Stomach (tissue), 8 donors: ENCODE measurements at regions not wholly inside any gene's neighbourhood (a gene's known extent, or its start where the extent isn't known, plus 50 kb on each side); places are given as distances from the start of the nearest gene placed in this dataset.
A peak's percentile ranks its signal among the peaks of the same experiment; 100 is the strongest.

ENCODE experiments used
- DNase-seq, 2 donors: peaks; one replicate each; pipeline versions ENCODE4 v3.0.0 to v3.0.0-alpha.2; 2013 to 2019
- H3K27ac ChIP-seq, 5 donors: fragments of 200-600 bp in 4 of 5; sonication (generic) in 4 of 5; one replicate each; pipeline ENCODE4 v1.5.1; 2013 to 2019; ENCODE audit warnings: mild to moderate bottlenecking in 1 of 5, moderate library complexity in 1 of 5
- H3K27me3 ChIP-seq, 3 donors: fragments of 200-600 bp; sonication (generic); one replicate each; pipeline ENCODE4 v1.5.1; 2017 to 2019; ENCODE audit warnings: mixed run types in 1 of 3
- H3K36me3 ChIP-seq, 4 donors: fragments of 200-600 bp; sonication (generic); 1 replicate in 3 of 4; 2 replicates in 1 of 4; pipeline ENCODE4 v1.5.1; 2016 to 2019
- H3K4me1 ChIP-seq, 4 donors: fragments of 200-600 bp; sonication (generic); one replicate each; pipeline ENCODE4 v1.5.1; 2016 to 2019
- H3K4me3 ChIP-seq, 4 donors: fragments of 200-600 bp; sonication (generic) in 3 of 4; one replicate each; pipeline ENCODE4 v1.5.1; 2016 to 2019; ENCODE audit warnings: mild to moderate bottlenecking in 1 of 4
- H3K9me3 ChIP-seq, 4 donors: fragments of 200-600 bp; sonication (generic); one replicate each; pipeline ENCODE4 v1.5.1; 2016 to 2019
- CTCF ChIP-seq, 7 experiments: fragments of 450-650 bp in 4 of 7; fragments of 200-600 bp in 3 of 7; sonication (generic) in 3 of 7; IDR thresholded peaks; one replicate each; pipeline ENCODE4 v1.5.1; 2016 to 2019; ENCODE audit warnings: antibody characterized with exemption in 7 of 7, control low read depth in 2 of 7, mild to moderate bottlenecking in 1 of 7
- EP300 ChIP-seq: sonication (generic); formaldehyde crosslinking; IDR thresholded peaks from one replicate; pipeline ENCODE4 v1.6.1; 2017; ENCODE audit warnings: antibody characterized with exemption
- POLR2A ChIP-seq, 4 donors: fragments of 450-650 bp; IDR thresholded peaks; one replicate each; pipeline ENCODE4 v1.6.1; 2016; ENCODE audit warnings: antibody characterized with exemption in 4 of 4, control low read depth in 2 of 4, mild to moderate bottlenecking in 1 of 4, moderate library complexity in 1 of 4
- POLR2AphosphoS5 ChIP-seq, 3 donors: sonication (generic); formaldehyde crosslinking; IDR thresholded peaks; one replicate each; pipeline ENCODE4 v1.6.1; 2016; ENCODE audit warnings: antibody characterized with exemption in 3 of 3
- WGBS, 5 donors: extraction: QIAGEN DNeasy Blood & Tissue Kit in 3 of 5; methylation state at CpG; one replicate each; pipeline versions ENCODE4 v1.1.5 to v1.1.7; 2013 to 2018; 5-methylcytosine and 5-hydroxymethylcytosine counted together
- intact Hi-C: fragments of 100-400 bp; cut with DNase I; formaldehyde crosslinking; loops from one replicate; pipeline ENCODE4 v1.15.1; 2023; ENCODE audit warnings: low total_unique reads
- donor health status: healthy with polysubstance abuse.
- donor health status: Bipolar disorder and iron deficiency.
- donor health status: healthy.

GRCh38 chr19:16000024-16000663 lies 51.3 kb downstream of the OR10H4 start:
- Histone ChIP-seq H3K9me3 (peaks cover 0 to 6% (median 0%) of the 10 kb centered on the region in 4 donors), H3K4me3 (no peak overlapping the region), H3K27me3 (no peaks in the 10 kb centered on the region), H3K27ac (no peak overlapping the region), H3K4me1 (peaks cover 5 to 25% (median 13%) of the 10 kb centered on the region in 4 donors), H3K36me3 (no peaks in the 10 kb centered on the region)
- no peak for DNase-seq
- TF ChIP-seq POLR2AphosphoS5 (IDR thresholded peaks at IDR 0.05) (no peak), CTCF (IDR thresholded peaks at IDR 0.05) (no peak)
- 63 to 72% (median 65%) methylated on average over 10 of the region's 10 CpGs for WGBS, 5 donors
- intact Hi-C loops, result no loop called here

- peak overlapping the region; percentile 32 to 43 (median 39) for H3K4me3 ChIP-seq
- H3K4me1 ChIP-seq, result peaks cover 5 to 25% (median 13%) of the 10 kb centered on the region in 4 donors
- WGBS, 5 donors, result 34 to 46% (median 41%) methylated on average over 12 of the region's 12 CpGs
- H3K9me3 ChIP-seq, result no peaks in the 10 kb centered on the region
- peak overlapping the region in 2 of 5 donors; percentile 32 to 39 for H3K27ac ChIP-seq
- intact Hi-C loops, result no loop called here
- H3K36me3 ChIP-seq, result no peaks in the 10 kb centered on the region
- no peak for TF ChIP-seq POLR2AphosphoS5 (IDR thresholded peaks at IDR 0.05)
- TF ChIP-seq EP300, result no peak
- TF ChIP-seq CTCF (IDR thresholded peaks at IDR 0.05), result no peak
- no peak for TF ChIP-seq POLR2A (IDR thresholded peaks at IDR 0.05)
- DNase-seq, result peak in 1 of 2 donors; percentile 79
- no peaks in the 10 kb centered on the region for H3K27me3 ChIP-seq
Measured at GRCh38 chr19:16001481-16002312, 52.9 kb downstream of the OR10H4 start.

GRCh38 chr19:16002406-16003384 lies 53.9 kb downstream of the OR10H4 start:
- no peaks in the 10 kb centered on the region for H3K27me3 ChIP-seq
- no peaks in the 10 kb centered on the region for H3K36me3 ChIP-seq
- H3K9me3 ChIP-seq, result no peaks in the 10 kb centered on the region
- peak in 1 of 2 donors; percentile 20 for DNase-seq
- peak overlapping the region in 2 of 5 donors; percentile 32 to 39 for H3K27ac ChIP-seq
- H3K4me1 ChIP-seq, result peaks cover 5 to 25% (median 13%) of the 10 kb centered on the region in 4 donors
- TF ChIP-seq EP300, result no peak
- TF ChIP-seq CTCF (IDR thresholded peaks at IDR 0.05), result no peak
- TF ChIP-seq POLR2A (IDR thresholded peaks at IDR 0.05), result no peak
- no peak for TF ChIP-seq POLR2AphosphoS5 (IDR thresholded peaks at IDR 0.05)
- intact Hi-C loops, result no loop called here
- peak overlapping the region; percentile 32 to 43 (median 39) for H3K4me3 ChIP-seq
- WGBS, 5 donors, result 77 to 87% (median 80%) methylated on average over 11 of the region's 11 CpGs

DNA sequence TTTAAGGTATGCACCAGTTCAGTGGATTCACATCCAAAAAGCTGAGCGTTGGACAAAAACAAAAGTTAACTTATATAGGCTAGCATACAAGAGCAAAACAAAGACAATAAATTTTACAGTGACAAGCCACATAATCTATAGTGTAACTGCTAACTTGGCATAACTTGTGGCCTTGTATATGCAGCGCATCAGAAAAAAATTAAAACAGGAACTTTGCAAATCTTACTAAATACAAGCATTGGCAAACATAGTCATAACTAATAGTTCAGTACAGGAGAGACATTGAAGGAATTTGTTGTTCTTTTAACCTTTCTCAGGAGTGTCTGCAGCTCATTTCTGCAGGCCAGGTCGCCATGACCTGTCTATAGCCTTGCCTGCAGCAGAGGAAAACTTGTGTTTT lies 54.6 kb downstream of the OR10H4 start:
- H3K27ac ChIP-seq, result no peak overlapping the region
- peaks cover 5 to 25% (median 13%) of the 10 kb centered on the region in 4 donors for H3K4me1 ChIP-seq
- intact Hi-C loops, result no loop called here
- no peaks in the 10 kb centered on the region for H3K27me3 ChIP-seq
- TF ChIP-seq EP300, result no peak
- TF ChIP-seq POLR2A (IDR thresholded peaks at IDR 0.05), result no peak
- no peak for TF ChIP-seq CTCF (IDR thresholded peaks at IDR 0.05)
- no peak for TF ChIP-seq POLR2AphosphoS5 (IDR thresholded peaks at IDR 0.05)
- no peak for DNase-seq
- 77 to 88% (median 85%) methylated on average over 3 of the region's 3 CpGs for WGBS, 5 donors
- H3K4me3 ChIP-seq, result no peak overlapping the region
- H3K36me3 ChIP-seq, result no peaks in the 10 kb centered on the region
- no peaks in the 10 kb centered on the region for H3K9me3 ChIP-seq
